Endothelial cell of umbilical vein (primary cell): ENCODE measurements at regions not wholly inside any gene's neighbourhood (a gene's known extent, or its start where the extent isn't known, plus 50 kb on each side); places are given as distances from the start of the nearest gene placed in this dataset.

ENCODE experiments used
- CTCF ChIP-seq, 2 donors: IDR thresholded peaks; 1 replicate in 1 of 2; 2 replicates in 1 of 2; pipeline ENCODE4 v1.5.1; 2011; ENCODE audit warnings: low read length in 2 of 2, mild to moderate bottlenecking in 2 of 2, moderate library complexity in 2 of 2, control low read depth in 1 of 2, inconsistent platforms in 1 of 2, low read depth in 1 of 2; ENCODE audit not compliant: insufficient read depth in 1 of 2; ENCODE audit errors: extremely low read depth in 1 of 2
- EZH2 ChIP-seq: IDR thresholded peaks from 2 replicates; pipeline ENCODE4 v1.6.1; 2012; ENCODE audit warnings: borderline replicate concordance, low read depth, mild to moderate bottlenecking, moderate library complexity, low read length, inconsistent platforms; ENCODE audit not compliant: severe bottlenecking
- JUN ChIP-seq: IDR thresholded peaks from 2 replicates; pipeline ENCODE4 v1.6.1; 2011; ENCODE audit warnings: borderline replicate concordance, low read depth; ENCODE audit not compliant: insufficient read length, insufficient read depth
- MYC ChIP-seq: IDR thresholded peaks from one replicate; pipeline ENCODE4 v1.6.1; 2011; ENCODE audit warnings: mild to moderate bottlenecking, low read depth, low read length
- POLR2A ChIP-seq: IDR thresholded peaks from 2 replicates; pipeline ENCODE4 v1.6.1; 2012; ENCODE audit warnings: low read depth, mild to moderate bottlenecking, control low read depth, low read length
- POLR2AphosphoS5 ChIP-seq: IDR thresholded peaks from 2 replicates; pipeline ENCODE4 v1.6.1; 2012; ENCODE audit warnings: low read depth, mild to moderate bottlenecking, control low read depth, low read length, moderate library complexity; ENCODE audit not compliant: insufficient read depth

DNA sequence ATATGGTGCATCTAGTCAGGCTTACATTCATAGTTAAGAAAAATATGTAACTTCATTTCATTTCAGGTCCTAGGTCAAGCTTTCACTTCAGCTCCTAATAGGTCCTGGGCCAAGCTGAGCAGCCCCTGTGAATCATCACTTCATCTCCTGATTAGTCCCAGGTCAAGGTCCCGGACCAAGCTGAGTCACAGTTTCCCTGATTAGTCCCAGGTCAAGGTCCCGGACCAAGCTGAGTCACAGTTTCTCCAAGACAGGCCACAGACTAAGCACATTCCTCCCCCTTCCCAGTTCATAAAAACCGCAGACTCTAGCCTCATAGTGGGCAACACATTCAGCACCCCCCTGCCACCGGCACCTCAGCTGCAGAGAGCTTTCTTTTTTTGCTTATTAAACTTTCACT, 1331.8 kb downstream of the PCDH19 start:
- TF ChIP-seq POLR2AphosphoS5, result no peak
- TF ChIP-seq POLR2A, result no peak
- no peak for TF ChIP-seq CTCF (IDR thresholded peaks at IDR 0.05; ENCODE audit: extremely low read depth in 1 of 2, insufficient read depth in 1 of 2, low read depth in 1 of 2, low read length in 2 of 2)
- TF ChIP-seq MYC, result no peak
- TF ChIP-seq JUN, result no peak
- TF ChIP-seq EZH2, result no peak
